Nephron (organoid): ENCODE measurements at regions not wholly inside any gene's neighbourhood (a gene's known extent, or its start where the extent isn't known, plus 50 kb on each side); places are given as distances from the start of the nearest gene placed in this dataset.

Experiments used
- H3K27ac Mint-ChIP-seq, 3 experiments: 2 replicates each; pipeline ENCODE4 v1.8.0; 2020; ENCODE audit warnings: mixed read lengths in 3 of 3, mild to moderate bottlenecking in 2 of 3, moderate library complexity in 1 of 3
- H3K27me3 Mint-ChIP-seq: 2 replicates; pipeline ENCODE4 v1.8.0; 2021; ENCODE audit warnings: low read depth, mild to moderate bottlenecking, moderate library complexity, mixed read lengths
- H3K36me3 Mint-ChIP-seq: 2 replicates; pipeline ENCODE4 v1.8.0; 2020; ENCODE audit warnings: low read depth, mixed read lengths
- H3K4me1 Mint-ChIP-seq: 2 replicates; pipeline ENCODE4 v1.8.0; 2020; ENCODE audit warnings: mixed read lengths
- H3K4me3 Mint-ChIP-seq, 3 experiments: 2 replicates each; pipeline ENCODE4 v1.8.0; 2020; ENCODE audit warnings: mild to moderate bottlenecking in 3 of 3, mixed read lengths in 3 of 3, moderate library complexity in 2 of 3
- H3K9me3 Mint-ChIP-seq: 2 replicates; pipeline ENCODE4 v1.8.0; 2020; ENCODE audit warnings: mixed read lengths
- TF ChIP-seq, protein P1 (sequence below), 3 experiments: fragments of 200-600 bp; sonication (generic); IDR thresholded peaks; one replicate each; pipeline ENCODE4 v1.5.0; 2021; ENCODE audit warnings: antibody characterized with exemption in 3 of 3; ENCODE audit not compliant: unreplicated experiment in 3 of 3

- no peak overlapping the region for H3K27ac Mint-ChIP-seq
- no peaks in the 10 kb centered on the region for H3K4me1 Mint-ChIP-seq
- peaks cover 4% of the 10 kb centered on the region for H3K9me3 Mint-ChIP-seq
- H3K4me3 Mint-ChIP-seq = no peak overlapping the region
- no peaks in the 10 kb centered on the region for H3K36me3 Mint-ChIP-seq
- TF ChIP-seq, protein P1, sequence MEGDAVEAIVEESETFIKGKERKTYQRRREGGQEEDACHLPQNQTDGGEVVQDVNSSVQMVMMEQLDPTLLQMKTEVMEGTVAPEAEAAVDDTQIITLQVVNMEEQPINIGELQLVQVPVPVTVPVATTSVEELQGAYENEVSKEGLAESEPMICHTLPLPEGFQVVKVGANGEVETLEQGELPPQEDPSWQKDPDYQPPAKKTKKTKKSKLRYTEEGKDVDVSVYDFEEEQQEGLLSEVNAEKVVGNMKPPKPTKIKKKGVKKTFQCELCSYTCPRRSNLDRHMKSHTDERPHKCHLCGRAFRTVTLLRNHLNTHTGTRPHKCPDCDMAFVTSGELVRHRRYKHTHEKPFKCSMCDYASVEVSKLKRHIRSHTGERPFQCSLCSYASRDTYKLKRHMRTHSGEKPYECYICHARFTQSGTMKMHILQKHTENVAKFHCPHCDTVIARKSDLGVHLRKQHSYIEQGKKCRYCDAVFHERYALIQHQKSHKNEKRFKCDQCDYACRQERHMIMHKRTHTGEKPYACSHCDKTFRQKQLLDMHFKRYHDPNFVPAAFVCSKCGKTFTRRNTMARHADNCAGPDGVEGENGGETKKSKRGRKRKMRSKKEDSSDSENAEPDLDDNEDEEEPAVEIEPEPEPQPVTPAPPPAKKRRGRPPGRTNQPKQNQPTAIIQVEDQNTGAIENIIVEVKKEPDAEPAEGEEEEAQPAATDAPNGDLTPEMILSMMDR (IDR thresholded peaks at IDR 0.05; ENCODE audit: unreplicated experiment in 3 of 3) = no peak
- no peaks in the 10 kb centered on the region for H3K27me3 Mint-ChIP-seq
Observed at GRCh38 chrX:84932814-84933213, 70.9 kb upstream of the APOOL start.

DNA sequence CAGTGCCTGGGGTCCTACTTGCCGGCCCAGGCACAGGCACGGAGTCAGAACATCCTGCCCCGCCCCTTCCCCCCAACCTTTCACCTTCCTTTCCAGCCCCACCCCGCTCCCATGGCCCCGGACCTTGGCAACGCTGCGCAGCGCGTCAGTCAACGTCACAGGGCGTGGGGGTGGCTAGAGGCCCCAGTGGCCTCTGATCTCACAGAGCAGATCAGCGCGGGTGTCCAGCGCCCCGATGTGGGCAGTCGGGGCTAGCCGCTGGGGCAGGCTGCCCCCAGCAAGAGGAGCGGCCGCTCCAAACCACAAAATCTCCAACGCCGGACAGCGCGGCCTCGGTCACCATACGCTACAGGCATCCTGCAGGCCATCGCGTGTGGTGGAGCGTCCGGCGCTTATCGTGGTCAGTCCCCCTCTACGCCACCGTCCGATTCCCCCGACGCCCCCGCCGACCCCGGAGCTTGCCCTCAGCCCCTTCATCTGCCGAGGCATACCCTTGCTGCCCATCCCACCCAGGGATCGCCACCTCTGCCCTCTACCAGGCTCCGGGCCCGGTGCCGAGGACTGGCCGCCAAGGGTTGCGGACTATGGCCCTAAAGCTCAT is 69.6 kb upstream of the APOOL start:
- no peak overlapping the region for H3K27ac Mint-ChIP-seq
- no peaks in the 10 kb centered on the region for H3K36me3 Mint-ChIP-seq
- no peak overlapping the region for H3K4me3 Mint-ChIP-seq
- no peaks in the 10 kb centered on the region for H3K27me3 Mint-ChIP-seq
- no peaks in the 10 kb centered on the region for H3K4me1 Mint-ChIP-seq
- TF ChIP-seq, protein P1 (IDR thresholded peaks at IDR 0.05; ENCODE audit: unreplicated experiment in 3 of 3) = no peak
- H3K9me3 Mint-ChIP-seq = peaks cover 4% of the 10 kb centered on the region
